Testis (tissue), 2 donors: ENCODE measurements at regions not wholly inside any gene's neighbourhood (a gene's known extent, or its start where the extent isn't known, plus 50 kb on each side); places are given as distances from the start of the nearest gene placed in this dataset.

Experiments used
- DNase-seq: peaks from one replicate; pipeline ENCODE4 v3.0.0-alpha.2; 2019
- H3K27ac ChIP-seq, 2 donors: fragments of 200-600 bp; sonication (generic); one replicate each; pipeline ENCODE4 v1.5.1; 2019
- H3K27me3 ChIP-seq: fragments of 200-600 bp; sonication (generic); one replicate; pipeline ENCODE4 v1.5.1; 2019
- H3K36me3 ChIP-seq: fragments of 200-600 bp; sonication (generic); one replicate; pipeline ENCODE4 v1.5.1; 2017; ENCODE audit warnings: low read depth; ENCODE audit errors: missing control alignments
- H3K4me1 ChIP-seq: fragments of 200-600 bp; sonication (generic); one replicate; pipeline ENCODE4 v1.5.1; 2019
- H3K4me3 ChIP-seq, 2 donors: fragments of 200-600 bp; sonication (generic); one replicate each; pipeline ENCODE4 v1.5.1; 2017 to 2019
- H3K9me3 ChIP-seq: fragments of 200-600 bp; sonication (generic); one replicate; pipeline ENCODE4 v1.5.1; 2017
- POLR2A ChIP-seq: fragments of 450-650 bp; IDR thresholded peaks from one replicate; pipeline ENCODE4 v1.6.1; 2017; ENCODE audit warnings: antibody characterized with exemption, mild to moderate bottlenecking, moderate library complexity
- WGBS, 2 donors: methylation state at CpG; one replicate each; pipeline ENCODE4 v1.1.5; 2018; 5-methylcytosine and 5-hydroxymethylcytosine counted together
- intact Hi-C: fragments of 100-400 bp; cut with DNase I; formaldehyde crosslinking; loops from one replicate; pipeline ENCODE4 v1.15.1; 2023; ENCODE audit warnings: low total_unique reads
- TF ChIP-seq, protein P1 (sequence below), 3 experiments: fragments of 450-650 bp in 2 of 3; fragments of 200-600 bp in 1 of 3; sonication (generic) in 1 of 3; IDR thresholded peaks; one replicate each; pipeline ENCODE4 v1.5.1; 2016 to 2019; ENCODE audit warnings: antibody characterized with exemption in 3 of 3, mild to moderate bottlenecking in 2 of 3, moderate library complexity in 1 of 3

DNA sequence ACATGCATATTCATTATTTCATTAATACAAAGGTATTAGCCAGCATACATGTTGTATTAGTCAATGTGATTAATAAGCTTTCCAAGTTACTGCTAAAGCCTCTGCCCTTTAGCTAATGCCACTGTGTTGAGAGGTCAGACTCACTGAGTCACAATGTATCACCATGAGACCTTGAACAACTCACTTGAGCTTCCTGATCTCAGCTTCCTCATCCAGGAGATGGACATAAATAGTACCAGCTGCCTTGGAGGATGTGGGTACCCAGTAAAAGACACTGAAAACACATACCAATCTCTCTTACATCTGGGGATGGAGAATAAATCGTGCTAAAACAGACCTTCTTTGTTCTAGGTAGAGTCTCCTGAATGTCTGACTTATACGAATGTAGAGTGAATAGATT lies 224.6 kb downstream of the EPHA4 start:
- DNase-seq, result no peak
- 70 to 73% methylated on average over 2 of the region's 2 CpGs for WGBS, 2 donors
- Histone ChIP-seq H3K27ac (no peak overlapping the region), H3K9me3 (no peaks in the 10 kb centered on the region), H3K27me3 (no peaks in the 10 kb centered on the region), H3K4me3 (no peak overlapping the region), H3K36me3 (no peaks in the 10 kb centered on the region), H3K4me1 (no peaks in the 10 kb centered on the region)
- intact Hi-C loops, result no loop called here
- TF ChIP-seq, protein P1, sequence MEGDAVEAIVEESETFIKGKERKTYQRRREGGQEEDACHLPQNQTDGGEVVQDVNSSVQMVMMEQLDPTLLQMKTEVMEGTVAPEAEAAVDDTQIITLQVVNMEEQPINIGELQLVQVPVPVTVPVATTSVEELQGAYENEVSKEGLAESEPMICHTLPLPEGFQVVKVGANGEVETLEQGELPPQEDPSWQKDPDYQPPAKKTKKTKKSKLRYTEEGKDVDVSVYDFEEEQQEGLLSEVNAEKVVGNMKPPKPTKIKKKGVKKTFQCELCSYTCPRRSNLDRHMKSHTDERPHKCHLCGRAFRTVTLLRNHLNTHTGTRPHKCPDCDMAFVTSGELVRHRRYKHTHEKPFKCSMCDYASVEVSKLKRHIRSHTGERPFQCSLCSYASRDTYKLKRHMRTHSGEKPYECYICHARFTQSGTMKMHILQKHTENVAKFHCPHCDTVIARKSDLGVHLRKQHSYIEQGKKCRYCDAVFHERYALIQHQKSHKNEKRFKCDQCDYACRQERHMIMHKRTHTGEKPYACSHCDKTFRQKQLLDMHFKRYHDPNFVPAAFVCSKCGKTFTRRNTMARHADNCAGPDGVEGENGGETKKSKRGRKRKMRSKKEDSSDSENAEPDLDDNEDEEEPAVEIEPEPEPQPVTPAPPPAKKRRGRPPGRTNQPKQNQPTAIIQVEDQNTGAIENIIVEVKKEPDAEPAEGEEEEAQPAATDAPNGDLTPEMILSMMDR (IDR thresholded peaks at IDR 0.05), result no peak
- TF ChIP-seq POLR2A, result no peak

DNA sequence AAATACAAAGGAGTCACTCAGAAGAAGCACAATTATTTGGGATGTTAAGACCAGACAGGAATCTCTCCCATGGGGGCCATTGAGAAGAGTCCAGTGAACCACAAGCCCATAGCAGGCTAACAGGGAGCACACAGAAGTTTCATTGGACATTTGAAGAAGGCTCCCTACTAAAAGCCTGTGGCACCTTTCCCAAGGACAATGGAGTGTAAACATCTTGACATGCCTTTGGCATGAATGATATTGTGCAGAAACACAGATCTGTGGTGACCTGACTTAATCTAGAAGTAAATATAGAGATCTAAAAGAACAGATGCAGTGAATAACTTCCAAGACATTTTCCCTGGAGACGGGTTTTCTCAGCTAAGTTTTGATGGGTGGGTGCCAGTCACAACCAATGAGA lies 221.5 kb downstream of the EPHA4 start:
- H3K4me1 ChIP-seq, result no peaks in the 10 kb centered on the region
- no peak for DNase-seq
- intact Hi-C loops, result no loop called here

DNA sequence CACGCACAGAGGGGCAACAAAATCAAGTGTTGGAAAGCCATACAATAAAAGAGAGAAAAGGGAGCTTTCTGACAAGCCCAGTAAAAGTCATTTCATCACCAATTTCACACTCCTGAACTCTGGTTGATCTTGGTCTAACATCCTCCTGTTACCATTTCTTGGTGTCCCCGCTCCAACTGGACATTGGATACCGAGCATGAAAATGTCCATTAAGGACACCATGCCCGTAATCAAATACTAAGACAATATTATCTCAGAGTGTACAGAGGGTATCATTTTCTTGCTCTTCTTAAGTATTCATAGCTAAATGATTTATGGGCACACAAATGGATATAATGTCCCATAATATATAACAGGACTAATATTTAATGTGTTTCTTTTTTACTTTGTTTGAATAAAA lies 218.9 kb downstream of the EPHA4 start:
- DNase-seq, result no peak
- no peak overlapping the region for H3K4me3 ChIP-seq
- intact Hi-C loops, result no loop called here
- H3K36me3 ChIP-seq, result no peaks in the 10 kb centered on the region
- H3K9me3 ChIP-seq, result no peaks in the 10 kb centered on the region
- no peaks in the 10 kb centered on the region for H3K4me1 ChIP-seq
- no peak overlapping the region for H3K27ac ChIP-seq
- TF ChIP-seq, protein P1 (IDR thresholded peaks at IDR 0.05), result no peak
- no peak for TF ChIP-seq POLR2A
- 73 to 90% methylated on average over 4 of the region's 4 CpGs for WGBS, 2 donors
- no peaks in the 10 kb centered on the region for H3K27me3 ChIP-seq

More for the DNA sequence above, 221.5 kb downstream of the EPHA4 start:
- no peaks in the 10 kb centered on the region for H3K27me3 ChIP-seq
- no peak overlapping the region for H3K27ac ChIP-seq
- no peaks in the 10 kb centered on the region for H3K36me3 ChIP-seq
- no peak for TF ChIP-seq POLR2A
- TF ChIP-seq, protein P1 (IDR thresholded peaks at IDR 0.05), result no peak
- no peaks in the 10 kb centered on the region for H3K9me3 ChIP-seq
- H3K4me3 ChIP-seq, result no peak overlapping the region
- WGBS, 2 donors, result 43 to 69% methylated on average over 1 of the region's 1 CpG

DNA sequence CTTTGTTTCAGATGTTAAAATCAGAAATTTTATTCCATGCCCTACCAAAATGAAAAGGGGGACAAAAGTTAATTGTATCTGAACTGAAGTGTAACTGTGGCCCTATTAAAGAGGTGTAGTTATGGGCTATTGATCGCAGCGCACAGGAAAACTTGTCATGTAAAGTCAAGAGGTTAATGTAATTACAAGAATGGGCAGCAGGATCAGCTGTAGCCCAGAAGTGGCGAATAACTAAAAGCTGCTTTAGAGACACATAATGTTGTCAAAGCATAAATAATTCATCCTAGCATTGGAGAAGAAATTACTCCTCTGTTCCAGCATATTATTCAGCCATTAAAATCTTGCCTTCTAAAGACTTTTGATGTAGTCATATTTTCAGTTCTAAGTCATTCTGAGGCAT lies 211.8 kb downstream of the EPHA4 start:
- H3K9me3 ChIP-seq, result no peaks in the 10 kb centered on the region
- no peak for DNase-seq
- no peaks in the 10 kb centered on the region for H3K27me3 ChIP-seq
- WGBS, 2 donors, result 91 to 92% methylated on average over 3 of the region's 3 CpGs
- intact Hi-C loops, result no loop called here
- no peak overlapping the region for H3K4me3 ChIP-seq
- H3K27ac ChIP-seq, result no peak overlapping the region
- no peaks in the 10 kb centered on the region for H3K4me1 ChIP-seq
- TF ChIP-seq, protein P1 (IDR thresholded peaks at IDR 0.05), result no peak
- TF ChIP-seq POLR2A, result no peak
- no peaks in the 10 kb centered on the region for H3K36me3 ChIP-seq

DNA sequence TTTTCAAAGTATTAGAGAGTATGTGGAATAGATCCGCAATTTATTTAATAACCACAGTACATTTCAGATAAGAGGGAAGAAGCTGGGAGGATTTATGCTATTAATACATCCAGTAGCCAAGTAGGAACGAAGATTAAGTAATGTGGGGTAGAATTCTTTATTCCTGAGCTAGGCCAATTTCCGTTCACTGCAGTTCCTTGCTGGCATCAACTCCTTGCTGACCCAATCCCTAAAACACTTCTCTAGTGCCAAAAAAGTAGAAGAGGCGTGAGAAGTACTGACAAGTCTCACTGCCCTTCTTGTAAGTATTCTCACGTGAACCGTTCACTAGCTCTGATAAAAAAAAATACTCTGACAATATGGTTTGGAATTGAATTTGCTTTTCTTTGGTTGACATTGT lies 211.4 kb downstream of the EPHA4 start:
- no peak overlapping the region for H3K27ac ChIP-seq
- no peaks in the 10 kb centered on the region for H3K9me3 ChIP-seq
- no peaks in the 10 kb centered on the region for H3K4me1 ChIP-seq
- no peak for TF ChIP-seq POLR2A
- TF ChIP-seq, protein P1 (IDR thresholded peaks at IDR 0.05), result no peak
- 64 to 70% methylated on average over 6 of the region's 6 CpGs for WGBS, 2 donors
- H3K36me3 ChIP-seq, result no peaks in the 10 kb centered on the region
- no peak overlapping the region for H3K4me3 ChIP-seq
- DNase-seq, result no peak
- no peaks in the 10 kb centered on the region for H3K27me3 ChIP-seq
- intact Hi-C loops, result no loop called here
